CD14-positive monocyte (primary cell): ENCODE measurements at regions not wholly inside any gene's neighbourhood (a gene's known extent, or its start where the extent isn't known, plus 50 kb on each side); places are given as distances from the start of the nearest gene placed in this dataset.

Source experiments
- DNase-seq, 3 donors: peaks; one replicate each; pipeline ENCODE4 v3.0.0-alpha.2; 2011 to 2022
- H2AFZ ChIP-seq: 2 replicates; pipeline ENCODE4 v1.6.0; 2012; ENCODE audit warnings: mild to moderate bottlenecking, low read depth, low read length, inconsistent platforms; ENCODE audit not compliant: insufficient read depth, poor library complexity, severe bottlenecking
- H3K27ac ChIP-seq, 2 donors: 1 replicate in 1 of 2; 2 replicates in 1 of 2; pipeline ENCODE4 v1.5.1; 2012 to 2013; ENCODE audit warnings: low read length in 2 of 2, control low read depth in 1 of 2, inconsistent platforms in 1 of 2, low read depth in 1 of 2, mild to moderate bottlenecking in 1 of 2
- H3K27me3 ChIP-seq, 2 donors: one replicate each; pipeline versions ENCODE4 v1.6.0 to v1.6.1; 2011 to 2013; ENCODE audit warnings: low read length in 2 of 2; ENCODE audit not compliant: control insufficient read depth in 2 of 2, insufficient read depth in 2 of 2
- H3K36me3 ChIP-seq, 2 donors: replicated peaks in 1 of 2; 1 replicate in 1 of 2; 2 replicates in 1 of 2; pipeline versions ENCODE4 v1.5.1 to v1.6.1; 2012 to 2013; ENCODE audit warnings: low read length in 2 of 2, control low read depth in 1 of 2, inconsistent platforms in 1 of 2, mild to moderate bottlenecking in 1 of 2; ENCODE audit not compliant: insufficient read depth in 2 of 2, control insufficient read depth in 1 of 2
- H3K4me1 ChIP-seq, 2 donors: 1 replicate in 1 of 2; 2 replicates in 1 of 2; pipeline versions ENCODE4 v1.5.1 to v1.6.1; 2012 to 2013; ENCODE audit warnings: low read length in 2 of 2, control low read depth in 1 of 2, inconsistent platforms in 1 of 2, mild to moderate bottlenecking in 1 of 2, moderate library complexity in 1 of 2; ENCODE audit not compliant: insufficient read depth in 2 of 2, control insufficient read depth in 1 of 2
- H3K4me2 ChIP-seq: replicated peaks from 2 replicates; pipeline ENCODE3; 2012; ENCODE audit warnings: low read length, moderate library complexity, mild to moderate bottlenecking; ENCODE audit not compliant: poor library complexity, severe bottlenecking; ENCODE audit errors: extremely low read depth
- H3K4me3 ChIP-seq, 3 experiments: fragments of 200-600 bp in 1 of 3; sonication (generic) in 1 of 3; replicated peaks in 1 of 3; 1 replicate in 2 of 3; 2 replicates in 1 of 3; pipeline ENCODE4 v1.5.1; 2011 to 2013; ENCODE audit warnings: low read length in 3 of 3, mild to moderate bottlenecking in 3 of 3, control low read depth in 2 of 3, low read depth in 2 of 3, inconsistent platforms in 1 of 3, moderate library complexity in 1 of 3
- H3K79me2 ChIP-seq: 2 replicates; pipeline ENCODE4 v1.6.0; 2012; ENCODE audit warnings: mild to moderate bottlenecking, control low read depth, inconsistent platforms, low read length, moderate library complexity; ENCODE audit not compliant: insufficient read depth
- H3K9ac ChIP-seq: 2 replicates; pipeline ENCODE4 v1.6.0; 2017; ENCODE audit warnings: low read length, mild to moderate bottlenecking; ENCODE audit not compliant: insufficient read depth, poor library complexity, severe bottlenecking
- H3K9me3 ChIP-seq, 2 donors: replicated peaks in 1 of 2; 1 replicate in 1 of 2; 2 replicates in 1 of 2; pipeline versions ENCODE4 v1.5.1 to v1.6.1; 2012 to 2013; ENCODE audit warnings: low read length in 2 of 2, control low read depth in 1 of 2; ENCODE audit not compliant: control insufficient read depth in 1 of 2, insufficient read depth in 1 of 2
- H4K20me1 ChIP-seq: 2 replicates; pipeline ENCODE4 v1.6.0; 2012; ENCODE audit warnings: mild to moderate bottlenecking, low read length, control low read depth, moderate library complexity; ENCODE audit not compliant: insufficient read depth
- H3K27ac Mint-ChIP-seq, 7 donors: one replicate each; pipeline ENCODE4 v1.8.0; 2020; ENCODE audit warnings: mild to moderate bottlenecking in 7 of 7, mixed read lengths in 7 of 7, moderate library complexity in 6 of 7, inconsistent platforms in 2 of 7
- H3K27me3 Mint-ChIP-seq, 3 donors: one replicate each; pipeline ENCODE4 v1.8.0; 2021 to 2022; ENCODE audit warnings: low read depth in 3 of 3, mild to moderate bottlenecking in 3 of 3, mixed read lengths in 3 of 3, moderate library complexity in 3 of 3, inconsistent platforms in 1 of 3
- H3K36me3 Mint-ChIP-seq, 2 donors: one replicate each; pipeline ENCODE4 v1.8.0; 2020; ENCODE audit warnings: mixed read lengths in 2 of 2, inconsistent platforms in 1 of 2, mild to moderate bottlenecking in 1 of 2
- H3K4me1 Mint-ChIP-seq: one replicate; pipeline ENCODE4 v1.8.0; 2020; ENCODE audit warnings: mild to moderate bottlenecking, mixed read lengths
- H3K4me3 Mint-ChIP-seq, 2 donors: one replicate each; pipeline ENCODE4 v1.8.0; 2020; ENCODE audit warnings: mild to moderate bottlenecking in 2 of 2, mixed read lengths in 2 of 2, moderate library complexity in 1 of 2
- H3K9me3 Mint-ChIP-seq, 7 donors: one replicate each; pipeline ENCODE4 v1.8.0; 2020 to 2022; ENCODE audit warnings: mixed read lengths in 7 of 7, mild to moderate bottlenecking in 6 of 7, moderate library complexity in 6 of 7, inconsistent platforms in 2 of 7
- CTCF ChIP-seq: fragments of 200-600 bp; IDR thresholded peaks from one replicate; pipeline ENCODE4 v1.8.0; 2022; ENCODE audit warnings: antibody characterized with exemption, mild to moderate bottlenecking
- WGBS: methylation state at CpG from one replicate; pipeline ENCODE4 v1.1.5; 2013; ENCODE audit warnings: missing lambda C conversion rate; ENCODE audit not compliant: insufficient coverage; 5-methylcytosine and 5-hydroxymethylcytosine counted together
- intact Hi-C, 2 donors: fragments of 100-400 bp; cut with micrococcal nuclease; formaldehyde crosslinking; loops; one replicate each; pipeline versions ENCODE4 v1.15.0 to v1.15.1; 2023

DNA sequence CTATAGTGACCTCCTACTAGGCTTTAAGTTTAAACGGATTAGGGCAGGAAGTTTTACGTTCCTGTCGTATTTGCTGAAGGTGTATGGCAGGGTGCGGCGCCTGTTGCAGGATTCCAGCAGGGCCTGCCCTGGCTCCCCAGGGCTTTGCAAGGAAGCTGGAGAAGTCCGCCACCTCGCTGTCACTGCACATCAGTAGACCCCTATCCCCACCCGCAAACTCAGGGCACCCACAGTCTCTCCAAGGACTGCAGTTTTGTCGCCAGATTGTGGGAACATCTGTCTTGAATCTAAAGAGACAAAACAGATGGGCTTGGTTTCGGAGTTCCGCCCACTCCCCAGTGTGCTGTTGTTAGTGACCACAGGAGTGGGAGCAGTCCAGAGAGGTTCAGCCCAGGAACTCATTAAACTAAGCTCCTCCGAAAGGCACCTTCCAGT lies 110.8 kb downstream of the CDC7 start:
- no peak overlapping the region for H3K4me2 ChIP-seq
- Mint-ChIP-seq H3K27ac (no peak overlapping the region), H3K4me3 (no peak overlapping the region), H3K36me3 (no peaks in the 10 kb centered on the region), H3K4me1 (no peaks in the 10 kb centered on the region), H3K9me3 (no peaks in the 10 kb centered on the region), H3K27me3 (peaks cover 4 to 7% (median 6%) of the 10 kb centered on the region in 3 donors)
- H3K27ac ChIP-seq, result no peak overlapping the region
- no peaks in the 10 kb centered on the region for H4K20me1 ChIP-seq
- DNase-seq, result no peak
- H3K4me3 ChIP-seq, result no peak overlapping the region
- 97% methylated on average over 6 of the region's 12 CpGs for WGBS
- H3K4me1 ChIP-seq, result no peaks in the 10 kb centered on the region
- H3K9me3 ChIP-seq, result no peaks in the 10 kb centered on the region
- no peaks in the 10 kb centered on the region for H3K79me2 ChIP-seq
- H2AFZ ChIP-seq, result no peak overlapping the region
- no peaks in the 10 kb centered on the region for H3K36me3 ChIP-seq
- no peak overlapping the region for H3K9ac ChIP-seq
- TF ChIP-seq CTCF, result no peak
- no peaks in the 10 kb centered on the region for H3K27me3 ChIP-seq
- intact Hi-C loops, result no loop called here

GRCh38 chr1:91613595-91613994 lies 112.9 kb downstream of the CDC7 start:
- peaks cover 0 to 3% (median 0%) of the 10 kb centered on the region in 7 donors for H3K9me3 Mint-ChIP-seq
- WGBS, result no CpG with 5 or more reads among the region's 1 CpG
- H2AFZ ChIP-seq, result no peak overlapping the region
- peaks cover 8 to 9% (median 8%) of the 10 kb centered on the region in 3 donors for H3K27me3 Mint-ChIP-seq
- H3K36me3 ChIP-seq, result no peaks in the 10 kb centered on the region
- no peak for DNase-seq
- no peaks in the 10 kb centered on the region for H3K79me2 ChIP-seq
- no peaks in the 10 kb centered on the region for H3K4me1 ChIP-seq
- no peaks in the 10 kb centered on the region for H3K36me3 Mint-ChIP-seq
- no peak for TF ChIP-seq CTCF
- H3K4me3 ChIP-seq, result no peak overlapping the region
- H3K4me2 ChIP-seq, result no peak overlapping the region
- no peaks in the 10 kb centered on the region for H4K20me1 ChIP-seq
- no peak overlapping the region for H3K4me3 Mint-ChIP-seq
- H3K27ac Mint-ChIP-seq, result no peak overlapping the region
- no peaks in the 10 kb centered on the region for H3K27me3 ChIP-seq
- no peaks in the 10 kb centered on the region for H3K9me3 ChIP-seq
- H3K27ac ChIP-seq, result no peak overlapping the region
- H3K4me1 Mint-ChIP-seq, result no peaks in the 10 kb centered on the region
- H3K9ac ChIP-seq, result no peak overlapping the region
- intact Hi-C loops, result no loop called here
